ENCODE measurements at regions not wholly inside any gene's neighbourhood (a gene's known extent, or its start where the extent isn't known, plus 50 kb on each side); places are given as distances from the start of the nearest gene placed in this dataset.

GRCh38 chr12:27387473-27387872 lies 54.8 kb downstream of the BMAL2 start:
- intact Hi-C loops (cut with DNase I): no loop called here
- Histone ChIP-seq H3K27ac (no peak overlapping the region), H3K4me1 (no peaks in the 10 kb centered on the region), H3K9me3 (no peaks in the 10 kb centered on the region), H3K4me3 (no peak overlapping the region), H3K27me3 (no peaks in the 10 kb centered on the region), H3K36me3 (no peaks in the 10 kb centered on the region)
- TF ChIP-seq POLR2AphosphoS5 (IDR thresholded peaks at IDR 0.05) (no peak), CTCF (IDR thresholded peaks at IDR 0.05) (no peak), POLR2A (IDR thresholded peaks at IDR 0.05) (no peak), EP300 (IDR thresholded peaks at IDR 0.05) (no peak)
- DNase-seq: no peak
- WGBS, 2 donors: 71 to 90% methylated on average over 1 of the region's 1 CpG

GRCh38 chr12:27388650-27389049 lies 56.0 kb downstream of the BMAL2 start:
- Histone ChIP-seq H3K4me3 (no peak overlapping the region), H3K27me3 (no peaks in the 10 kb centered on the region), H3K36me3 (no peaks in the 10 kb centered on the region), H3K4me1 (no peaks in the 10 kb centered on the region), H3K9me3 (no peaks in the 10 kb centered on the region), H3K27ac (no peak overlapping the region)
- intact Hi-C loops (cut with DNase I): no loop called here
- WGBS, 2 donors: 96 to 97% methylated on average over 1 of the region's 1 CpG
- DNase-seq: no peak
- TF ChIP-seq POLR2AphosphoS5 (IDR thresholded peaks at IDR 0.05): no peak
- no peak for TF ChIP-seq EP300 (IDR thresholded peaks at IDR 0.05)

GRCh38 chr12:27394676-27395075 lies 51.9 kb upstream of the SMCO2 start:
- Histone ChIP-seq H3K27ac (no peak overlapping the region), H3K4me1 (no peaks in the 10 kb centered on the region), H3K27me3 (no peaks in the 10 kb centered on the region), H3K36me3 (no peaks in the 10 kb centered on the region), H3K9me3 (no peaks in the 10 kb centered on the region), H3K4me3 (no peak overlapping the region)
- TF ChIP-seq EP300 (IDR thresholded peaks at IDR 0.05) (no peak), POLR2A (IDR thresholded peaks at IDR 0.05) (no peak), POLR2AphosphoS5 (IDR thresholded peaks at IDR 0.05) (no peak), CTCF (IDR thresholded peaks at IDR 0.05) (no peak)
- 96 to 97% methylated on average over 2 of the region's 2 CpGs for WGBS, 2 donors
- DNase-seq: no peak
- intact Hi-C loops (cut with DNase I): no loop called here

GRCh38 chr12:27396216-27396815 lies 50.2 kb upstream of the SMCO2 start:
- intact Hi-C loops (cut with DNase I): no loop called here
- no peaks in the 10 kb centered on the region for H3K9me3 ChIP-seq
- no peak for TF ChIP-seq POLR2A (IDR thresholded peaks at IDR 0.05)
- TF ChIP-seq CTCF (IDR thresholded peaks at IDR 0.05): no peak
- TF ChIP-seq EP300 (IDR thresholded peaks at IDR 0.05): no peak
- TF ChIP-seq POLR2AphosphoS5 (IDR thresholded peaks at IDR 0.05): no peak
- H3K4me3 ChIP-seq: no peak overlapping the region
- no peaks in the 10 kb centered on the region for H3K4me1 ChIP-seq
- no peak overlapping the region for H3K27ac ChIP-seq
- WGBS, 2 donors: 96% methylated on average over 6 of the region's 6 CpGs
- H3K36me3 ChIP-seq: no peaks in the 10 kb centered on the region
- DNase-seq: no peak
- no peaks in the 10 kb centered on the region for H3K27me3 ChIP-seq
